Fibroblast of skin of scalp (primary cell): ENCODE measurements at regions not wholly inside any gene's neighbourhood (a gene's known extent, or its start where the extent isn't known, plus 50 kb on each side); places are given as distances from the start of the nearest gene placed in this dataset.
A peak's percentile ranks its signal among the peaks of the same experiment; 100 is the strongest.

ENCODE experiments used
- DNase-seq: peaks from one replicate; pipeline ENCODE4 v3.0.0-alpha.2; 2013

DNA sequence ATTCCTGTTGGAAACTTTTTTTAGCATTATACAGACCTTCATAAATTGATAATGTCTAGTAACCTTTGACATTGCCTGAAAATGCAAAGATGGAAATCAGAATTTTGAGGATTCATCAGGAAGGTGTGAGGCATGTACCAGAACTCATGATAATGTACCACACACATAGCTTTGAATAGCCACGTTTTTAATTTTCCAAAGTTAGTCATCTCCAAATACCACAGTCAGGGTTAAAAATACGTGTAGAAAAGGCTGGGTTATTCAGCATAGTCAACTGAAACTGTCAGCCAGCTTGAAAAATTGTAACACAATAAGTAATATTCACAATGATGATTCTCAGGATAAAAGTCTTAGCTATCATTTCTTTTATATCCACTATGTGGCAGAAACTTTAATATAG lies 102.0 kb upstream of the THRB start:
- DNase-seq, result no peak

DNA sequence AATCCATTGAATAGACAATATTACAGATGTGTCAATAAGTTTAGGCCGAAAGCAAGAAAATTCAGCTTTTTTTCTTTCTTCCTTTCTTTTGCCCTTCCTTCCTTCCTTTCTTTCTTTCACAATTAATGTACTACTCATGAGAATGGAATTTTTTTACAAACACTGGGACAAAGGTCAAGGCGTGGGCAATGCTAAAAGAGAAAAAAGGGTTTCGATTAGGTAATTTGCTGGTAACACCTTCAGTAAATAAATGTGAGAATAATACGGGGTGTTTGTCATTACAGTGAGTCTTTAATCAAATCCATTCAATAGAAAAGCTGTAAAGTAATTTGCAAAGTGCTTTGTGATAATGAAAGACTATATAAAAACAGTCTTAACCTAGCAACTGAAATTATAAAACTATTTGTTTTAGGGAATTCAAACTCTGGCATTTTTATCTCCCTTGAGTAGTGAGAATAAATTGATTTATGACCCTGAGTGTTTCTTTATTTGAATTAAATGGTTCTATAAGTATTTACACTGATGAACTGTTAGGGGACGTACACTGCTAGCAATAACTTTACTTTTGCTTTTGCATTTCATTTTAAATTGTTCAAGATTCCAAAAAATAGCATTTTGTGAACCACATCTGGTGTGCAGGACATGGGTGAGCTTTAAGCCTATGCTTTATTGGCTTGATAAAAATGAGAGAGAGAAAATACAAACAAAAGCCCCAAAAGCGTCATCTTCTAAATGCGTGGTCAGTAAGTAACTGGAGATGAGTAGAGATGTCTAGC lies 104.2 kb upstream of the THRB start:
- peak; percentile 12 for DNase-seq

DNA sequence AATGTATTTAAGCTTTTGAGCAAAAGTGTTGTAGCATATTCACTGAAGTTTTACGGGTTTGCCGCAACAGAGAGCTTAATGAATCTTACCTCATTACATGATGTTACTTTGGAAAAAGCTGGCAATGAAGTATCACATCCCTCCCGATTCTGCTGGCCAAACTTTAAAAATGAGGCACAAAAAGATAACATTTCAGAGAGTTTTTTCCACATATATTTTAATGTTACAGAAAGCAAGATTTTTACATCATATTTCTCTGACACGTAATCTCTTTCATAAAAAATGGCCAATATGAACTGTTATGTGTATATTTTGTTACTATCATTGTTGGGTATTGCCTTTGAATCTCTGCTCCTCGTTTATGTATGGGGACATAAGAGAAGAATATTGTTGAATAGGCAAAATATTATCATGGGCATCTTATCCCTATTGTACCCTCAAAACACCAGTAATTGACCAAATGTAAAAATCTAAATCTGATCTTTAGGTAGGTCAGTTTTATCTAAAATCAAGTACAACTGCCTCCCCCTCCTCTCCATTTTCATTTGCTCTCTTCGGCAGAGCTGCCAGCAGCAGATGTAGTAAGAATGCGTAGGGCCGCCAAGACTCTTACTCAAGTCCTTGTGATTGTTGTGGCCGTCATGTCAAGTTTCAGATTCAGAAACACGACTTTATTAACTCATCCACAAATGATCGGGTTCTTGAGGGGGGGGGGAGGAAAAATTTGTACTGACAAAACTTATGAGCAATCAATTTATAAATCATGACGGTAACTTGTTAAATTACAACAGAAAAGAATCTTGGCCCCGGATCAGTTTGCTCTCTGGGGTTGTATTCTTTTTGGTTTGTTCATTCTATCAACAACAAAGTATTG lies 106.7 kb upstream of the THRB start:
- no peak for DNase-seq

DNA sequence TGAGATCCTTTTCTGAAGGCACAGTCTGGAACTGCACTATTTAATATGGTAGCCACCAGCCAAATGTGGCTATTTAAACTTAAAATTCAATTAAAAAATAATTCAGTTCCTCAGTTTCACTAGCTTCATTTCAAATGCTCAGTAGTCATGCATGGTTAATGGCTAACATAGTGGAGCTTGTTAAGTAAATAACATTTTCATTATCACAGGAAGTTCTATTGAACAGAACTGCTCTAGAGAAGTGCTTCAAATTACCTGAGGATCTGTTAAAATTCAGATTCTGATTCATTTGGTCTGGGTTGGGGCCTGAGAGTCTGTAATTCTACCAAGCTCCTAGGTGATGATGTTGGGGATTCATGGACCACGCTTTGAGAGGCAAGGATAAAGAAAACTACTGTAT lies 109.6 kb upstream of the THRB start:
- DNase-seq, result no peak

DNA sequence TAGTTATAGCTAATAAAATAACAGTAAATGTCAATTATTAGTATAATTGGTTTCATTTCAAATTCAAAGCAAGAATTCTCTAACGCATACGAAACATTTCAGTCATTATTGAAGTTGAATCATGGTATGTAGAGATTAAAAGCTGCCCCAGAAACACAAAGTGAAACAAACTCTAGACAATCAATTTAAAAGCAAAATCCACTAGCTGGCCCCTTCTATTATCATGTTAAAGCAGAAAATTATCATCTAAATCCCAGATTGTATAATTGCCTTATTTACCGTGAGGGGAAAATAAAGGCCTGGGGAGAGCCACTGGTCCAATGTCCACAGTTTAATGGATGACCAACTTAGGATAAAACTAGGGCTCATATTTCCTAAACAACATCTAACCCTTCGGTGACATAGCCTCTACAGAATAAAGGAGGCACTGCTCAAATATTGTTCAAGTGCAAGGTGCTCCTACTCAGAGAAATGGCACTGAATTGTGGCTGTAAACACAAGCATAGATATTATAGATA lies 110.9 kb upstream of the THRB start:
- DNase-seq, result no peak

DNA sequence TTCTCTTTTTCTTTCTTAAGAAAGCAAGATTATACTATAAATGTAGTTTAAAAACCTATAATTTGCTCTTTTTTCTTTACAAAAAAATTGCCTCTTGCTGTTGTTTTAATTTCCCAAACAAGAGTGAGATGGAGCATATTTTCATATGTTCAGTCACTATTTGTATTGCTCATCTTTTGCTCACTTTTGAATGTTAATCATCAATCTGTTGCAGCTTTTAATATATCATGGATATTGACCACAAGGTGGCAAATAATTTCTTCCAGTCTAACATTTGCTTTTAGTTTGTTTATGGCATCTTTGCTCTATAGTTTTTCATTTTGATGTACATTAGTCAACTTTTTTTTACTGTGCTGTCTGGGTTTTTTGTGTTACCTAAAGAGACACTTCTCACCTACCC lies 112.6 kb upstream of the THRB start:
- DNase-seq, result no peak

DNA sequence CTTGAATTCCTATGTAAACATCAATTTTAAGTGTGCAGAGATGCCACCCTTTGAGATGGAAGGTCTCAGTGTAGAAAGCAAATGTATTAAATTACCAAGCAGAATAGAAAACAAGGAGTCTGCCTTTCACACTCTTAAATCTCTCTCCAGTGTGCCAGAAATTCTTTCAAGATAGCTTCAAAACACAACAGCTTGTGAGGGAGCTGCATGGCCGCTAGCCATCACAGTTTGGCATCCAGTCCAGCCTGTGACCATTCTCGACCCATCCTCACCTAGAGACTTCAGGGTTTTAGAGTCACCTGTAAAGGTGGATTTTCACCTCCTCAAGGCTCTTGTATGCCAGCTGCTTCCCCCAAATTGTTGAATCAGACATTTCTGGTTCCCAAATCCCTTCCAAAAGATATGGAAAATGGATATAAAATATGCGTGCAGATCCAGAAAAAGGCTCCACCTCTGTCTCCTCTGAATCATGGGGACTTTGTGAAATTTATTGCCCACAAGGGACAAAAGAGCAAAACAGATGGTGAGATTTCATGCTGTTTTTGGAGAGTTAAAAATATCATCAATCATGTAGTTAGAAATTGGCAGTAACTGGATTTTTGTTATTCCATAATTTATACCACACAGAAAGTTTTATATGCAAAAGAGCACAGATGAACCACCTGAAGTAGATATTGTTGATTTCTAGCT lies 114.2 kb upstream of the THRB start:
- peak; percentile 31 for DNase-seq

DNA sequence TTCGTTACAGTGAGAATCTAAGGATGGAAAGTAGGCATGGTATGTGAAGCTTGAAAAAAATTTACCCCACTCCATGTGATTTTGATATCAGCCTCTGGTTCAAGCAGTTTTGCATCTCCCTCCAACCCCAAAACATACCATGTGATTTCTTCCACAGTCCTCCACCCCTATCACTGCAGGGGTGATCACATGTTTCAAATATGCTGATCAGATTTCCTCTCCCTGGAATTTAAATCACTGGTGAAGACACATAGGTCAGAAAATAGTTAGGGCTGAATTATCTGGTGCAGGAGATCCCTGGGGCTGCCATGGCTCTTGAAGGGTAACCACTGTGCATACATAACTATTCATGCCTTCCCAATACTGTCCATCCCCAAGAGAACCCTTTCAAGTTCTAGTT lies 119.7 kb upstream of the THRB start:
- DNase-seq, result peak; percentile 21

DNA sequence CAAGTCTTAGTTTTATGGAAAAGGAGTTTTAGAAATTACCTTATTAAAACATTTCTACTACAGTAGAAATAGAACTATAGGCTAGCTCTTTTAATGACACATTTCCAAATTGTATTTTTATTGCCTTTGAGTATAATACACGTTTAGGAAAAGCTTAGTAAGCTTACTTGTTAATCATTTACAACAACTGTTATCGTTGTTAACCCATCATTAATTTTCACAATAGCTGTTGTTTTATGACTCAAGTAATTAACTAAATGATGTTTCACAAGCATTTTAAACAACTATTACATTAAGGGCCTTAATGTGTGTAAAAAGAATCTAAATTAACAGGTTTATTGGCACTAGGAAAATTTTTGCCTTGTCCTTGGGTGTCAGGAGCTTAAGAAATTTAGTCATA lies 120.5 kb upstream of the THRB start:
- no peak for DNase-seq

DNA sequence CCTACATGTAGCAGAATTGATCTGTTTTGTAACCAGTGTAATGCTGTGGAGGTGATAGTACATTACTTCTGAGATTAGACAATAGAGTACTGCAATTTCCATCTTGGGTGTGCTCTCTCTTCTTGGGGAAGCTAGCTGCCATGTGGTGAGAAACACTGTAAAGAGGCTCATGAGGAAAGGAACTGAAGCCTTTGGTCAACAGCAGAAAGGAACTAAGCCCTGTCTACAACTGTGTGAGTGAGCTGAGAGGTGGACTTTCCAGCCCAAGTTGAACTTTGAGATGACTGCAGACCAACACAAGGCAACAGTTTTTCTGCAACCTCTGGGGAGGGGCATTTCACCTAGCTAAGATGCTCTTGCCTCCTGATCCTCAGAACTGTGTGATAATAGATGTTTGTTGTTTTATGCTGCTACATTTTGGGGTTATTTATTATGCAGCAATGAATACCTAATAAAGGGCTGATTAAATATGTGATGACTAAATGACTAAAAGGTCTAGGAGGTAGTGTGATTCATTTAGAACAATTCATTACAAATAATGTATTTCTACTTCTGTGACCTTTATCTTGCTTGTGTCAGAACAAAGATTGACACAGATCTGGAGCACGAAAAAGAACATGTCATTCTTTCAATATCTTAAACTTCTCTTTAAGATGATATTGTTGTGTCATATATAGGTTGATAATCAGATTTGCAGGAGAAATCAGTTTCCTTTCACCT lies 121.6 kb upstream of the THRB start:
- DNase-seq, result no peak

DNA sequence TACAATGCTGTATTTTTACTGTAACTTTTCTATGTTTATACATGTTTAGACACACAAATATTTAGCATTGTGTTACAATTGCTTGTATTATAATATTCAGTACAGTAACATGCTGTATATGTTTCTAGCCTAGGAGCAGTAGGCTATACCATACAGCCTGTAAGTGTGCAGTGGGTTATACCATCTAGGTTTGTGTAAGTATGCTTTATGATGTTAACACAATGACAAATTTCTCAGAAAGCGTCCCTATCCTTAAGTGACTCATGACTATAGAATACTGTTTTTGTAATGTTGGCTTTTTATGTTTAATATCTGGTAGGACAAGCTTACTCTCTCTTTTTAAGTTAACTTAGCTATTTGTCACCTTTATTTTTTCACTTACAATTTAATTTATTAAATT lies 127.5 kb upstream of the THRB start:
- peak; percentile 9 for DNase-seq

DNA sequence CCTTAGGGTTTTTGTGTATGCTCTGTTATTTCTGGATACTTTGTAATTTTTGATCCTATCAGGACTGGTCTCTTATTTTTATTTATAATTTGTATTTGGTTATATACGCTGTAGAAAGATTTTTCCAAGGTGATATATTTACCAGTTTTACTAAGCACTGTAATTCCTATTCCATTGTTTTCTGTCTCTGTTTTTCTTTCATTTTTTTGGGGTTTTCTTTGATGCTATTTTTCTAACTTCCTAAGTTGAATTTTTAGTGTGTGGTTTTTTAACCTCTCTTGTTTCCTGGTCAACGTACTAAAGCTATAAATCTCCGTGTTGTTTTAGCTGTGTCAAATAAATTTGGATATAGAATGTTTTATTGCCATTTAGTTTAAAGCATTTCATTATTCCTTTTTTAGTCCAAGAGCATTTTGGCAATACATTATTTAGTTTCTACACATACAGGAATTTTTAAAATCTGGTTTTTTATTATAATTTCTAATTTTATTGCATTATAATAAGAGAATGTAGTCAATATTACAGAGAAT lies 128.1 kb upstream of the THRB start:
- DNase-seq, result no peak

DNA sequence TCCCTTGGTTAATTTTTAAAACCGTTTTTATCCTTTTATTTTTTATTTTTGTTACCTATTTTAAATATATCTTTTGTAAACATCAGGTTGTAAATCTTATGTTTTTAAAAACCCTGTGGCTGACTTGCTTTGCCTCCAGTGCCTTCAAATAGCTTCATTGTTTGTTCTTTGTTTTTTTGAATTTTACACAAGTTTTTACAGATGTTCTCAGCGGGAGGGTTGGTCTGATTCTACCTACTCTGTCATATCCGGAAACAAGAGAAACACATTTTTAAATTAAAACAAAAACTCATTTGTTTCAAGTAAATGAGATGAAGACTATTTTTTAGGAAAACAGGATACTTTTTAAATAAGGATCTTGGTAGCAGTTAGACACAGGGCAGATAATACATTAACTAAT lies 129.0 kb upstream of the THRB start:
- no peak for DNase-seq

DNA sequence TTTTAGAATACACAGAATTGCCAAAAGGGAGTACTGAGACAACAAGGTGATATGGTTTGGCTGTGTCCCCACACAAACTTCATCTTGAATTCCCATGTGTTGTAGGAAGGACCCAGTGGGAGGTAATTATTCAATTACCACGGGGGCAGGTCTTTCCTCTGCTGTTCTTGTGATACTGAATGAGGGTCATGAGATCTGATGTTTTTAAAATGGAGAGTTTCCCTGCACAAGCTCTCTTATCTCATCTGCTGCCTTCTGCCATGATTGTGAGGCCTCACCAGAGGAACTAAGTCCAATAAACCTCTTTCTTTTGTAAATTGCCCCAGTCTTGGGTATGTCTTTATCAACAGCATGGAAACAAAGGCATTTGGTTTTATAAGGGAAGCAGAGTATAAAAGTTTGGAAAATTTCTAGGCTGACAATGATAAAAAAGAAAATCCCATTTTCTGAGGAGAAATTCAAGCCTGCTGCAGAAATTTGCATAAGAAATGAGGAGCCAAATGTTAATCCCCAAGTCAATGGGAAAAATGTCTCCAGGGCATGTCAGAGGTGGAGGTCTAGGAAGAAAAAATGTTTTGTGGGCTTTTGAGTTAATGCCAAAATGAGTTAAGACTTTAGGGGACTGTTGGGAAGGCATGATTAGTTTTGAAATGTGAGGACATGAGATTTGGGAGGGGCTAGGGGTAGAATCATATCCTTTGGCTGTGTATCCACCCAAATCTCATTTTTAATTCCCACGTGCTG lies 130.5 kb upstream of the THRB start:
- DNase-seq, result no peak

DNA sequence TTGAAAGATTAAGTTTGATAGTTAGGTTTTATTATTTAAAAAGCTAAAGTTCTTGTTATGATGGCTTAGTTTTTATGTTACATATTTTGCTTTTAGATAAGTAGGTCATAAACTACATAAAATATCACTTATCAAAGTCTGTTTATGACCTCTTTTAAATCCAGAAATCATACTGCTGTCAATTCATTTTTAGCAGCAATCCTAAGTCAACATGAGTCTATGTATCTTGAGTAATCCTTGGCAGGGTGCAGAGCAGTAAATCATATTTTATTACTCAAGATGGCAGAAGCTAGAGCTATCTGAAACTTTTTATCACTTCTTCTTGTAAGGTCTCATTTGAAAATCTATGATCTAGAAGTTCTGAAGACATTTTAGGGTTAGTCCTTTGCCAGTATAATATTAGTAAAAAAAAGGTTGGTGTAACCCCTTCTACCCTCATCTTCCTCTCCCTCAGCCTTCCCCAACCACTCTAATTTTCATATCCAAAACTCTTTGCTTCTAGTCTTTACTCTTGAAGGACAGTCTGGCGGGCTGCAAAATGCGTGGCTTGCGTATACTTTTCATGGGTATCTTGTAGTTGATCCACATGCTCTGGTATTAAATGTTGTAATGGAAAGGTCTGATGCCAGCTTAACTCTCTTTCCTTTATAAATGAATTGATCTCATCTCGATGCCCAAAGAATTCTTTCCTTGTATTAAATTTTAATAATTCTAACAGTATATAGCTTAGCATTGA lies 134.0 kb upstream of the THRB start:
- no peak for DNase-seq

DNA sequence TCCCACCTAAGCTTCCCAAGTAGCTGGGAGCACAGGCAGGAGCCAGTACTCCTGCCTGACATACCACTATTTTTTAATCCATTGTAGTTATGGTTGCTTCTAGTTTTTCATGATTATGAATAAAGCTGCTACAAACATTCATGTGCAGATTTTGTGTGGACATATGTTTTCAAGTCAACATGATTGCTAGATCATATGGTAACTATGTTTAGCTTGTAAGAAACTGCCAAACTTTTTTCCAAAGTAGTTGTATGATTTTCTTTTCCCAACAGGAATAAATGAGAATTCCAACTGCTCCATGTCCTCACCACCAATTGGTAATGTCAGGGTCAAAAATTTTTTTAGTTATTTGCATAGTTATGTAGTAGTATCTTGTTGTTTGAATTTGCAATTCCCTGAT lies 136.8 kb upstream of the THRB start:
- DNase-seq, result no peak

DNA sequence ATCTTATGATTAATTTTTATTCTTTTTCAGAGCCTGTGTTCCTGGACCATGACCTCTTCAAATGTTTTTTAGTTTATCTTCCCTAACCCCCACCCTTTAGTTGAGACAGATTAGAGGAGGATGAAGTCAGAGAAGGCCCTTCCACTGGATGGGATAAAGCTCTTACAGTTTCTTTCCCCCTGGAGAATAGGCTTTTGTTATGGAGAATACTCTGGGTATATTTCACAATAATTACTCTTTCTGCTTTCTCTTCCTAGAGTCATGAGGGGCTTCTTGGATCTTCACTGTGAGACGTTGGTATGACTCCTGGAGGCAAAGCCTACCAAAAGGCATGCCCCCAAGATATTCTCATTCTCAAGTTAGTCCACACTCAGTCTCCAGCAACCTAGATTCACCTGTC lies 144.4 kb upstream of the THRB start:
- no peak for DNase-seq

DNA sequence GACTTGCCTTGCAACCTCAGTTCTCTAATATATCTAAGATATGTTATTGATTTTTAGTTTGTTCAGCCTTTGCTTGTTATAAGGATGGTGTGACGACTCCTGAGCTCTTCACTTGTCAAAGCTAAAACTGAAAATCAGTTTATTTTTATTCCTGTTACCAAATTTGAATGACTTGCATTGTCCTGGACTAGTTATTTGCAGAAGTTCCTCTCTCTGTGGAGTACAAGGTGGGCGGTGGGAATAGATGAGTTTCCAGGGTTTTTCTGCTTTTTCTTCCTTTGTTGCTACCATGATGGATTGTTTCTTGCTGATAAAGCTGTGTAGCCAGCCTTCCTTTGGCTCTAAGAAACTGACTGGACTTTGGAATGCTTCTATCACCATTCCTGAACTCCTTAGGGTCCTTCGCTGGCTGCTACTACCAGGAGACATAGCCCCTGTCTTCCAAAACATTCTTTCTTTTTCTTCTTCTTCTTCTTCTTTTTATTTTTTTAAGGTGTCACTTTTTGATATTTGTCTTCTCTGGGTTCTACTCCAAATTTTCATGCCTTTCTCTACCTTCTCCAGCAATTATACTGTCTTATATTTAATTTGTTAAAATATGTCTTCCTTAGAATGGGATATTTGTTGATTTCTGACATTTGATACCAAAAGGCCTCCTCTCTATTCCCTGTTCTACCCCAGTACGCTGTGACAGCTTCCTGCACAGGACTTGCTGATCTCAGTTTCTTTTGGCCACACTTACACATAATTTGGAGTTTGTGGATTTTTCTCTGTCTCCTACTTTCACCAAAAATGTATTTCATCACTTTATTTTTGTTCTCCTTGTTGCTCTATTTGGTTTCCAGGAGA lies 145.1 kb upstream of the THRB start:
- no peak for DNase-seq

DNA sequence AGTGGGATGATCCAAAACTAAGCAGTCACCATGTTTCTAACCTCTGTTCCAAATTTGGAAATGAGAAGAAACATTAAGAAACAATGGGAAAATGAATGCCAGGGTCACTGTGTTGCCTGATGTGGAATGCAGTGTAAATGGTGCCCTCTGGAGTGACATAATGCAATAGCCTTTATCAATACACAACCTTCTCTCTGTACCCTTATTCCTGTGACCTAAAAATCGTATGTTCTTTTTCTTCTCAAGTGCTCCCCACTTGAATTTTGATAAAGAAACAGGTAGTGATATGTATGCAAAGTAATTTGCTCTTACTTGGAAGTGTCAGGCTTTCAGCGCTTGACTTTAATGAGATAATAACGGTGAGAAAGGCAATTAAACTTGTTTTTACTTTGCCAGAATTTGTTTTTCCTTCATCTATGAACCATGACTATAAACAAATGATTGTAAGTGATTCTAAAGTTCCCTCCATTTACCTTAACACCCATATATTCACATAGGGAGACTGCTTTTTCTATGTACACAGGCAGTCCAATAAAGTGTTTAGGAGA lies 145.8 kb upstream of the THRB start:
- peak; percentile 64 for DNase-seq

DNA sequence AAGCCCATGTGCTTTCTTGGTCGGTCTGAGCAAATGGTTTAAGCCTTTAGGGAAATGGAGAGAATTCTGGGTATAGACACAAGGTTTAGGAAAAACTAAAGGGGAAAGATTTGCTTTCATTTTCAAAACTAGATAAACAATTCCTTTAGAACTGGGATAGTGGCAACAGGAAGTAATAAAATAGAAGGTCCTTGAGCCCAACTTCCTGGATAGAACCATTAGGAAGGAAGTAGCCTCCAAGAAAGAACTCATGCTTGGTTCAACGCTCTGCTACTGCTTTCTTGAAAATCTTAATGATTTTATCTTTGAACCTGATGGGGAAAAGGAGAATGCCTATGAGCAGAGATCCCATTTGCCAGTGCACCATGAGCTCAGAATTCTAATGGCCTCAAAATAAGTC lies 147.0 kb upstream of the THRB start:
- DNase-seq, result no peak
